Astrocyte (in vitro differentiated cells and primary cell): ENCODE measurements at regions not wholly inside any gene's neighbourhood (a gene's known extent, or its start where the extent isn't known, plus 50 kb on each side); places are given as distances from the start of the nearest gene placed in this dataset.

ENCODE experiments used
- CTCF ChIP-seq: IDR thresholded peaks from 2 replicates; pipeline ENCODE4 v1.5.1; 2011; ENCODE audit warnings: low read depth, mild to moderate bottlenecking, inconsistent platforms, low read length, moderate library complexity; ENCODE audit not compliant: insufficient read depth
- EZH2 ChIP-seq: IDR thresholded peaks from 2 replicates; pipeline ENCODE4 v1.6.1; 2012; ENCODE audit warnings: mild to moderate bottlenecking, low read length, inconsistent platforms; ENCODE audit not compliant: insufficient read depth

GRCh38 chr7:130940326-130940725, 206.3 kb upstream of the KLF14 start:
- TF ChIP-seq EZH2 (no peak), CTCF (no peak)
